ENCODE measurements at regions not wholly inside any gene's neighbourhood (a gene's known extent, or its start where the extent isn't known, plus 50 kb on each side); places are given as distances from the start of the nearest gene placed in this dataset.
"Not testable (repeated sequence)": the region's sequence is repeated elsewhere in the genome, so short reads cannot be mapped to it uniquely, and the experiment has no call there.

DNA sequence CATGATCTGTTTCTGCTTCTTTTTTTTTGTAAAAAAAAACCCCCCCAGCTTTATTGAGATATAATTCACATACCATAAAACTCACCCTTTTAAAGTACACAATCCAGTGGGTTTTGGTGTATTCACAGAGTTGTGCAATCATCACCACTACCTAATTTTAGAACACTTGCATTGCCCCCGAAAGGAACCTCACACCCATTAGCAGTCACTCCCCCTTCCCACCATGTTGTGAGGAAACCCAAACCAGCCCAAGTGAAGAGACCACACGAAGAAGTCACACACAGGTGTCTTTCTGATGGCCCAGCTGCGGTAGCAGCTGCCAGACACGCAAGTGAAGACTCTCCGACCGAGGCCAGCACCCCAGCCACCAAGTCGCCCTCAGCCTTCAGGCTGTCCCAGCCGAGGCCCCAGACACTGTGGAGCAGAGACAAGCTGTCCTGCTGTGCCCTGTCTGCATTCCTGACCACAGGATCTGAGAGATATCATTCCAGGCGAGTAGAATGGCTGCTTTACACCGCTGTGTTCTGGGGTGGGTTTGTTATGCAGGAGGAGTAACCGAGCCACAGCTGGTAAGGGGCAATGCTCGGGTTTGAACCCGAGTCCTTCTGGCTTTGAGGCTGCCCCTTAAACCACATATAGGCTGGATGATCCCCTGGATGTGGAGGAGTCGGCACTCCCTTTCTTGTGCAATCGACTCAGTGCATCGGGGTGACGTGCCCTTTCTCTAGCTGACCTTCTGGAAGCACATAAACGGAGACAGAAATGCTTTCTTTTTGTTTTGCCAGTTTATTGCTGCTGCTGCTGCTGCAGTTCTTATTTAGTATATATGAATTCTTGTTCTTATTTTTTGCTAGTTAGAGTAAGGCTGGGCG is 59.1 kb upstream of the PTPN1 start:
- Mint-ChIP-seq H3K27ac (ENCODE audit: unreplicated experiment) (peak overlapping the region; percentile 80), H3K4me1 (ENCODE audit: unreplicated experiment) (peaks cover 30% of the 10 kb centered on the region), H3K36me3 (ENCODE audit: unreplicated experiment) (no peaks in the 10 kb centered on the region), H3K27me3 (ENCODE audit: unreplicated experiment) (no peaks in the 10 kb centered on the region), H3K4me3 (ENCODE audit: unreplicated experiment) (peak overlapping the region; percentile 39), H3K9me3 (ENCODE audit: unreplicated experiment) (no peaks in the 10 kb centered on the region)
- TF ChIP-seq, protein P1, sequence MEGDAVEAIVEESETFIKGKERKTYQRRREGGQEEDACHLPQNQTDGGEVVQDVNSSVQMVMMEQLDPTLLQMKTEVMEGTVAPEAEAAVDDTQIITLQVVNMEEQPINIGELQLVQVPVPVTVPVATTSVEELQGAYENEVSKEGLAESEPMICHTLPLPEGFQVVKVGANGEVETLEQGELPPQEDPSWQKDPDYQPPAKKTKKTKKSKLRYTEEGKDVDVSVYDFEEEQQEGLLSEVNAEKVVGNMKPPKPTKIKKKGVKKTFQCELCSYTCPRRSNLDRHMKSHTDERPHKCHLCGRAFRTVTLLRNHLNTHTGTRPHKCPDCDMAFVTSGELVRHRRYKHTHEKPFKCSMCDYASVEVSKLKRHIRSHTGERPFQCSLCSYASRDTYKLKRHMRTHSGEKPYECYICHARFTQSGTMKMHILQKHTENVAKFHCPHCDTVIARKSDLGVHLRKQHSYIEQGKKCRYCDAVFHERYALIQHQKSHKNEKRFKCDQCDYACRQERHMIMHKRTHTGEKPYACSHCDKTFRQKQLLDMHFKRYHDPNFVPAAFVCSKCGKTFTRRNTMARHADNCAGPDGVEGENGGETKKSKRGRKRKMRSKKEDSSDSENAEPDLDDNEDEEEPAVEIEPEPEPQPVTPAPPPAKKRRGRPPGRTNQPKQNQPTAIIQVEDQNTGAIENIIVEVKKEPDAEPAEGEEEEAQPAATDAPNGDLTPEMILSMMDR (IDR thresholded peaks at IDR 0.05), result no peak
- no peak for DNase-seq (ENCODE audit: extremely low spot score, unreplicated experiment)

DNA sequence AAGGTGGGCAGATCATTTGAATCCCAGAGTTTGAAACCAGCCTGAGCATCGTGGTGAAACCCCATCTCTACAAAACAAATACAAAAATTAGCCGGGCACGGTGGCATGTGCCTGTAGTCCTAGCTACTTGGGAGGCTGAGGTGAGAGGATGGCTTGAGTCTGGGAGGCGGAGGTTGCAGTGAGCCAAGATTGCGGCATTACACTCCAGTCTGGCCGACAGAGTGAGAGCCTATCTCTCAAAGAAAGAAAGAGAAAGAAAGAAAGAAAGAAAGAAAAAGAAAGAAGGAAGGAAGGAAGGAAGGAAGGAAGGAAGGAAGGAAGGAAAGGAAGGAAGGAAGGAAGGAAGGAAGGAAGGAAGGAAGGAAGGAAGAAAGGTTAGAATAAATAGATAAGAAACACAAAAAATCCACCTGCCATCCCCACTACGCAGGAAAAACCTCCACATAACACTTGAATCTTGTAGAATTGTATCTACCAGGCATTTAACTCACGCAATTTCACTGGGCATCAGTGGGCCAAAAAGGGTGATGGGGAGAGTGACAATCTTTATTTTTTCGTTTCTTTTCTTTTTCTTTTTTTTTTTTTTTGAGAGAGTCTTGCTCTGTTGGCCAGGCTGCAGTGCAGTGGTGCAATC is 58.3 kb upstream of the PTPN1 start:
- not testable (repeated sequence) for H3K4me3 Mint-ChIP-seq (ENCODE audit: unreplicated experiment); DNase-seq (ENCODE audit: extremely low spot score, unreplicated experiment); H3K27me3 Mint-ChIP-seq (ENCODE audit: unreplicated experiment); H3K36me3 Mint-ChIP-seq (ENCODE audit: unreplicated experiment); H3K27ac Mint-ChIP-seq (ENCODE audit: unreplicated experiment); H3K9me3 Mint-ChIP-seq (ENCODE audit: unreplicated experiment)
- peaks cover 30% of the 10 kb centered on the region for H3K4me1 Mint-ChIP-seq (ENCODE audit: unreplicated experiment)

DNA sequence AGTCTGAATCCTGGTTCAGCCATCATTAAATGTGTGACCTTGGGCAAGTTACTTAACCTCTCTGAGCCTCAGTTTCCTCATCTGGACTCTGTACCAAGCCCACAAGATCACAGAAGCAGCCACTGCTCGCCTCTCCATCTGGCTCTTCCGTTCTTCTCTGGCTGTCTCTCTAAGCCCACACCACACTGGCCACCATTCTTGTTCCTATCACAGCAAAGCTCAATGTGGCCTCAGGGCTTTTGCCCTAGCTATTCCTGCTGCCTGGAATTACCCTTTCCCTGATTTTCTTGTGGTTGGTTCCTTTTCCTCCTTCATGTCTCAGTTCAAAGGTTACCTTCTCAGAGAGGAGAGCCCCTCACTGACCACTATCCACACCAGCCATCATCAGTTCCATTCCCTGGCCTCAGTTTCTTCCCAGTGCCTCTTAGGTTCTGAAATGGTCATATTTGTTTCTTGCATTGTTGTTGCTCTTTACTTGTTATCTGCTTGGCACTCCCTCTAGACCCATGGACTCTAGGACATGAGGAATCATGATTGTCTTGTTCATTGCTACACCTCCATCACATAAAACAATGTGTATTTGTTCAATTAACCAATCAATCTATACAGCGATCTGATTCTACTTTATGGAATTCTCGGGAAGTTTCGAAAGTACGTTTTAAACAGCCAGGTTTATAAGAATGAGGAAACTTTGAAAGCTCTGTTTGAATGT is 56.5 kb upstream of the PTPN1 start:
- Mint-ChIP-seq H3K27ac (ENCODE audit: unreplicated experiment) (no peak overlapping the region), H3K27me3 (ENCODE audit: unreplicated experiment) (no peaks in the 10 kb centered on the region), H3K4me1 (ENCODE audit: unreplicated experiment) (peaks cover 30% of the 10 kb centered on the region), H3K36me3 (ENCODE audit: unreplicated experiment) (no peaks in the 10 kb centered on the region), H3K4me3 (ENCODE audit: unreplicated experiment) (no peak overlapping the region), H3K9me3 (ENCODE audit: unreplicated experiment) (no peaks in the 10 kb centered on the region)
- TF ChIP-seq, protein P1 (IDR thresholded peaks at IDR 0.05), result no peak
- DNase-seq (ENCODE audit: extremely low spot score, unreplicated experiment), result no peak

DNA sequence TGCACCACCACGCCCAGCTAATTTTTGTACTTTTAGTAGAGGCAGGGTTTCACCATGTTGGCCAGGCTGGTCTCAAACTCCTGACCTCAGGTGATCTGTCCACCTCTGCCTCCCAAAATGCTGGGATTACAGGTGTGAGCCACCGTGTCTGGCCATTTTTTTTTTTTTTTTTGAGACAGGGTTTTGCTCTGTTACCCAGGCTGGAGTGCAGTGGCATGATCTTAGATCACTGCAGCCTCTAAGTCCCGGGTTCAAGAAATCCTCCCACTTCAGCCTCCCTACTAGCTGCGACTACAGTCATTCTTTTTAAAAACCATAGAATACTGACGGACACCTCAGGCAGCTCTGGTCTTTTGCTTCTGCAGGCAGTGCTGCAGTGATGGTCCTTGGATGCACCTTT is 54.9 kb upstream of the PTPN1 start:
- not testable (repeated sequence) for H3K27ac Mint-ChIP-seq (ENCODE audit: unreplicated experiment); H3K27me3 Mint-ChIP-seq (ENCODE audit: unreplicated experiment); H3K9me3 Mint-ChIP-seq (ENCODE audit: unreplicated experiment); DNase-seq (ENCODE audit: extremely low spot score, unreplicated experiment); H3K4me3 Mint-ChIP-seq (ENCODE audit: unreplicated experiment); H3K36me3 Mint-ChIP-seq (ENCODE audit: unreplicated experiment)
- H3K4me1 Mint-ChIP-seq (ENCODE audit: unreplicated experiment), result peaks cover 16% of the 10 kb centered on the region

DNA sequence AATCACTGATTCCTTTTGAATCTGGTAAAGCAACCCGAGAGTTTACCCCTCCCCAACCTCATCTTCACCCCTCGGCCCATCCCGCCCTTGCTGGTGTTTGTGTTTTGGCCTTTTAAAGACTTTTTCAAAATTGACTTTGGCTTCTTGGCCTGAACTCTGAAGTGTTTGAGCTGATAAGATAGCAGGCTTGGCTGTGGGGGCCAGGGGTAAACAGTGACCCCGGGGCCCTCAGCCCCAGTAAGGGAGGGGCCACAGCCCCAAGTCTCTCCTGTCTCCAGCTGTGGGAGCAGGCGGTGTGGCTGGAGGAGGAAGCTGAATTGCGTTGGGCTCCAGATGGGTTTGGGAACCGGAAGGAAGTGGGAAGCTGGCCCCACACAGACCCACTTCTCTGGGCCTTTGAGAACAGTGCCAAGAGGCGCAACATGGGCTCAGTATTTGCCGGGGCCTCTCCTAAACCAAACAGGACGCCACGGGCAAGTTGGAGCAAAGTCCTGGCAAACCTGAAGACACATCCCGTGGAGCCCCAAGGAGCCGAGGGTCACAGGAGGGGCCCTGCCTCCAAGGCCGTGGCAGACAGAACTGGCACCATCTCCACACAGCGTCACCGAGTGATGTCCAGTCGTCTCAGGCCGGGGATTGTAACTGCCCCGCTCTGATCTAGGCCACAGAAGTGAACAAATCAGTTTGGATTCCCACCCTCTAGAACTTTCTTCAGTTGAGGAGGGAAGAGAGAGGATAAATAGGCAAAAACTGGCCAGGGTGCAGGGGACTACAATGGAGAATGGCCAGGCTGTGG is 54.3 kb upstream of the PTPN1 start:
- Mint-ChIP-seq H3K4me1 (ENCODE audit: unreplicated experiment) (peaks cover 16% of the 10 kb centered on the region), H3K36me3 (ENCODE audit: unreplicated experiment) (no peaks in the 10 kb centered on the region), H3K9me3 (ENCODE audit: unreplicated experiment) (no peaks in the 10 kb centered on the region), H3K27me3 (ENCODE audit: unreplicated experiment) (no peaks in the 10 kb centered on the region), H3K27ac (ENCODE audit: unreplicated experiment) (no peak overlapping the region), H3K4me3 (ENCODE audit: unreplicated experiment) (no peak overlapping the region)
- TF ChIP-seq, protein P1 (IDR thresholded peaks at IDR 0.05), result no peak
- no peak for DNase-seq (ENCODE audit: extremely low spot score, unreplicated experiment)
